GM12878 (cell line): ENCODE measurements at regions not wholly inside any gene's neighbourhood (a gene's known extent, or its start where the extent isn't known, plus 50 kb on each side); places are given as distances from the start of the nearest gene placed in this dataset.

Experiments
- ATAC-seq: fragments of 200-7000 bp; cut with Tn5 transposase; 3 replicates; pipeline ENCODE4 v1.9.1; 2020; ENCODE audit warnings: mild to moderate bottlenecking, moderate library complexity
- BruUV-seq: library from RNA; stranded (reverse); fragments of 400-500 nt; replicated peaks from 2 replicates; lab custom pipeline; 2021; lab: Mats Ljungman, UMichigan
- CTCF ChIA-PET: fragments of 300-600 bp; sonication (Branson Sonifier 250); formaldehyde crosslinking; extraction: SDS; loops from one replicate; lab custom pipeline; 2021; ENCODE audit warnings: inconsistent platforms; lab: Yijun Ruan, JAX
- POLR2A ChIA-PET: fragments of 350-600 bp; formaldehyde crosslinking; extraction: SDS; loops from one replicate; lab custom pipeline; 2021; ENCODE audit warnings: inconsistent platforms; lab: Charles Lee
- RAD21 ChIA-PET: fragments of 300-600 bp; sonication (Branson Sonifier 250); formaldehyde crosslinking; loops from one replicate; lab custom pipeline; 2023; ENCODE audit warnings: antibody characterized with exemption; ENCODE audit not compliant: unreplicated experiment; lab: Charles Lee
- SMC1A ChIA-PET: fragments of 300-600 bp; sonication (Branson Sonifier 250); formaldehyde crosslinking; loops from one replicate; lab custom pipeline; 2023; ENCODE audit not compliant: unreplicated experiment, uncharacterized antibody; lab: Charles Lee
- DNase-seq: peaks from one replicate; pipeline ENCODE4 v3.0.0-alpha.2; 2011; ENCODE audit warnings: low read depth, low spot score
- FAIRE-seq: peaks from 3 replicates; lab custom pipeline; 2011; peaks lifted over from hg19 to GRCh38; lab: Jason Lieb, UNC
- H2AFZ ChIP-seq: 2 replicates; pipeline ENCODE4 v1.6.0; 2011; ENCODE audit warnings: low read depth, low read length, control low read depth; ENCODE audit not compliant: control insufficient read depth
- H3K27ac ChIP-seq: 2 replicates; pipeline ENCODE4 v1.5.1; 2011; ENCODE audit warnings: control low read depth; ENCODE audit not compliant: control insufficient read depth, insufficient read depth
- H3K27me3 ChIP-seq, 2 experiments: replicated peaks in 1 of 2; 2 replicates each; pipeline versions ENCODE4 v1.6.0 to v1.6.1; 2011; ENCODE audit warnings: low read length in 1 of 2; ENCODE audit not compliant: control insufficient read depth in 2 of 2, insufficient read depth in 2 of 2
- H3K36me3 ChIP-seq, 2 experiments: 2 replicates each; pipeline ENCODE4 v1.5.1; 2011; ENCODE audit warnings: low read length in 1 of 2; ENCODE audit not compliant: control insufficient read depth in 2 of 2, insufficient read depth in 2 of 2
- H3K4me1 ChIP-seq: 2 replicates; pipeline ENCODE4 v1.6.1; 2011; ENCODE audit warnings: mild to moderate bottlenecking, low read length, moderate library complexity, mixed read lengths; ENCODE audit not compliant: control insufficient read depth, insufficient read depth
- H3K4me2 ChIP-seq: 2 replicates; pipeline ENCODE4 v1.6.0; 2011; ENCODE audit warnings: control low read depth; ENCODE audit not compliant: control insufficient read depth, insufficient read depth
- H3K4me3 ChIP-seq: fragments of 200-600 bp; sonication (generic); 2 replicates; pipeline ENCODE4 v1.5.1; 2016
- H3K79me2 ChIP-seq: 2 replicates; pipeline ENCODE4 v1.6.0; 2011; ENCODE audit warnings: low read length; ENCODE audit not compliant: control insufficient read depth, insufficient read depth
- H3K9ac ChIP-seq: 2 replicates; pipeline ENCODE4 v1.8.0; 2011; ENCODE audit warnings: low read length, control low read depth, mixed read lengths; ENCODE audit not compliant: control insufficient read depth, insufficient read depth
- H3K9me3 ChIP-seq: replicated peaks from 3 replicates; pipeline ENCODE4 v1.5.1; 2011; ENCODE audit warnings: mild to moderate bottlenecking, low read length; ENCODE audit not compliant: control insufficient read depth, insufficient read depth
- H4K20me1 ChIP-seq: 2 replicates; pipeline ENCODE4 v1.6.0; 2011; ENCODE audit not compliant: control insufficient read depth, insufficient read depth
- BCL11A ChIP-seq: IDR thresholded peaks from 2 replicates; pipeline ENCODE4 v1.6.1; 2011; ENCODE audit warnings: low read depth, low read length
- CBX3 ChIP-seq: fragments of 200-600 bp; sonication (generic); IDR thresholded peaks from 2 replicates; pipeline ENCODE4 v1.6.1; 2016; ENCODE audit warnings: low read depth, borderline replicate concordance
- E4F1 ChIP-seq: fragments of 450-650 bp; IDR thresholded peaks from 2 replicates; pipeline ENCODE4 v1.6.1; 2018; ENCODE audit warnings: borderline replicate concordance, mild to moderate bottlenecking; ENCODE audit not compliant: partially characterized antibody
- EP300 ChIP-seq, 2 experiments: fragments of 150-350 bp in 1 of 2; IDR thresholded peaks; 2 replicates each; pipeline ENCODE4 v1.6.1; 2011 to 2012; ENCODE audit warnings: low read depth in 2 of 2, low read length in 2 of 2, borderline replicate concordance in 1 of 2, improper control_type of control experiment in 1 of 2, inconsistent platforms in 1 of 2; ENCODE audit not compliant: control insufficient read depth in 1 of 2
- HDAC2 ChIP-seq: fragments of 200-600 bp; sonication (generic); IDR thresholded peaks from 2 replicates; pipeline ENCODE4 v1.6.1; 2017
- HDAC6 ChIP-seq: fragments of 200-600 bp; sonication (generic); IDR thresholded peaks from one replicate; pipeline ENCODE4 v1.8.0; 2017; ENCODE audit warnings: antibody characterized with exemption; ENCODE audit not compliant: unreplicated experiment
- HSF1 ChIP-seq: fragments of 150-350 bp; IDR thresholded peaks from 2 replicates; pipeline ENCODE4 v1.6.1; 2014; ENCODE audit warnings: mild to moderate bottlenecking, low read depth, low read length
- LARP7 ChIP-seq: fragments of 450-650 bp; IDR thresholded peaks from 2 replicates; pipeline ENCODE4 v1.6.1; 2017; ENCODE audit warnings: mild to moderate bottlenecking
- MXI1 ChIP-seq: fragments of 150-350 bp; IDR thresholded peaks from 2 replicates; pipeline ENCODE4 v1.6.1; 2011; ENCODE audit warnings: low read depth, mild to moderate bottlenecking, inconsistent platforms, low read length, improper control_type of control experiment
- NFXL1 ChIP-seq: fragments of 450-650 bp; IDR thresholded peaks from 2 replicates; pipeline ENCODE4 v1.6.1; 2017; ENCODE audit warnings: antibody characterized with exemption, mild to moderate bottlenecking, borderline replicate concordance
- NFYA ChIP-seq: IDR thresholded peaks from 2 replicates; pipeline ENCODE4 v1.6.1; 2011; ENCODE audit warnings: low read depth, mild to moderate bottlenecking, low read length, improper control_type of control experiment, borderline replicate concordance
- RCOR1 ChIP-seq: conservative IDR thresholded peaks from 2 replicates; pipeline ENCODE4 v1.6.1; 2012; ENCODE audit warnings: low read depth, low read length, improper control_type of control experiment
- SIN3A ChIP-seq: IDR thresholded peaks from 2 replicates; pipeline ENCODE4 v1.6.1; 2012; ENCODE audit warnings: low read depth, low read length, improper control_type of control experiment
- WGBS: methylation state at CpG from one replicate; pipeline ENCODE4 v1.1.6; 2016; ENCODE audit warnings: low lambda C conversion rate; ENCODE audit not compliant: insufficient replicate concordance, insufficient coverage; ENCODE audit errors: missing lambda C conversion rate; 5-methylcytosine and 5-hydroxymethylcytosine counted together
- in situ Hi-C: fragments of 300-500 bp; cut with MboI; formaldehyde crosslinking; loops from 9 replicates; pipeline ENCODE4 v1.14.3; 2018; ENCODE audit warnings: mixed read lengths
- intact Hi-C: fragments of 100-400 bp; cut with micrococcal nuclease; formaldehyde crosslinking; loops from one replicate; pipeline ENCODE4 v1.14.2; 2022; ENCODE audit not compliant: unreplicated experiment
- TF ChIP-seq, protein P1 (sequence below): fragments of 450-650 bp; IDR thresholded peaks from 2 replicates; pipeline ENCODE4 v1.6.1; 2017; ENCODE audit warnings: antibody characterized with exemption, mild to moderate bottlenecking, moderate library complexity
- TF ChIP-seq, protein P2 (sequence below): fragments of 450-650 bp; IDR thresholded peaks from 2 replicates; pipeline ENCODE4 v1.6.1; 2017; ENCODE audit warnings: mild to moderate bottlenecking, moderate library complexity

DNA sequence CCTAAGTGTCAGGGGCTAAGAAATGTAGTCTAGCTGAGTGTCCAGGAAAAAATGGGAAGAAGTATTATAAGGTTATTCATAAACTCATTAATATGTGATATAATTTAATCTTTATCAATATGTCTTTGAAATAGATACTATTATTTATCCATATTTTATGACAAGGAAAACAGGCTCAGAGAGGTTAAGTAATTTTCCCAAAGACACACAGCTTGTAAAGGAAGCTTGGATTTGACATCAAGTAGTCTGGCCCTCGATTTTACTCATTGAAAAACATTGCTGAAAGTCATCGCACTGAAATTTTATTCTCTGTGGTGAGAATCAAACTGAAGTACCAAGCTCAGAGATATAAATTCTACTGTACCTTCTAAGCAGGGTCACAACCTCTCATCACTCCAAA lies 276.9 kb downstream of the MSX2 start:
- no peaks in the 10 kb centered on the region for H3K4me1 ChIP-seq
- no peaks in the 10 kb centered on the region for H3K36me3 ChIP-seq
- no TSS peak for BruUV-seq
- ChIA-PET CTCF (no interaction called here), RAD21 (no interaction called here), SMC1A (no interaction called here), POLR2A (no interaction called here)
- ATAC-seq = no peak
- FAIRE-seq = no peak
- intact Hi-C loops = no loop called here
- no peaks in the 10 kb centered on the region for H3K27me3 ChIP-seq
- no peak overlapping the region for H3K9ac ChIP-seq
- no peak overlapping the region for H3K4me2 ChIP-seq
- H3K27ac ChIP-seq = no peak overlapping the region
- WGBS = 28% methylated on average over 2 of the region's 2 CpGs
- H4K20me1 ChIP-seq = no peaks in the 10 kb centered on the region
- no peak overlapping the region for H3K4me3 ChIP-seq
- H3K79me2 ChIP-seq = no peaks in the 10 kb centered on the region
- in situ Hi-C loops = no loop called here
- no peaks in the 10 kb centered on the region; the same call in 2 of the 3 replicates for H3K9me3 ChIP-seq
- no peak overlapping the region for H2AFZ ChIP-seq
- DNase-seq = no peak
- no peak for TF ChIP-seq NFYA
- TF ChIP-seq EP300 (IDR thresholded peaks at IDR 0.05; ENCODE audit: borderline replicate concordance in 1 of 2, control insufficient read depth in 1 of 2, low read depth in 2 of 2, low read length in 2 of 2) = no peak
- TF ChIP-seq, protein P1, sequence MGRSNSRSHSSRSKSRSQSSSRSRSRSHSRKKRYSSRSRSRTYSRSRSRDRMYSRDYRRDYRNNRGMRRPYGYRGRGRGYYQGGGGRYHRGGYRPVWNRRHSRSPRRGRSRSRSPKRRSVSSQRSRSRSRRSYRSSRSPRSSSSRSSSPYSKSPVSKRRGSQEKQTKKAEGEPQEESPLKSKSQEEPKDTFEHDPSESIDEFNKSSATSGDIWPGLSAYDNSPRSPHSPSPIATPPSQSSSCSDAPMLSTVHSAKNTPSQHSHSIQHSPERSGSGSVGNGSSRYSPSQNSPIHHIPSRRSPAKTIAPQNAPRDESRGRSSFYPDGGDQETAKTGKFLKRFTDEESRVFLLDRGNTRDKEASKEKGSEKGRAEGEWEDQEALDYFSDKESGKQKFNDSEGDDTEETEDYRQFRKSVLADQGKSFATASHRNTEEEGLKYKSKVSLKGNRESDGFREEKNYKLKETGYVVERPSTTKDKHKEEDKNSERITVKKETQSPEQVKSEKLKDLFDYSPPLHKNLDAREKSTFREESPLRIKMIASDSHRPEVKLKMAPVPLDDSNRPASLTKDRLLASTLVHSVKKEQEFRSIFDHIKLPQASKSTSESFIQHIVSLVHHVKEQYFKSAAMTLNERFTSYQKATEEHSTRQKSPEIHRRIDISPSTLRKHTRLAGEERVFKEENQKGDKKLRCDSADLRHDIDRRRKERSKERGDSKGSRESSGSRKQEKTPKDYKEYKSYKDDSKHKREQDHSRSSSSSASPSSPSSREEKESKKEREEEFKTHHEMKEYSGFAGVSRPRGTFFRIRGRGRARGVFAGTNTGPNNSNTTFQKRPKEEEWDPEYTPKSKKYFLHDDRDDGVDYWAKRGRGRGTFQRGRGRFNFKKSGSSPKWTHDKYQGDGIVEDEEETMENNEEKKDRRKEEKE = no peak
- no peak for TF ChIP-seq HDAC6
- no peak for TF ChIP-seq NFXL1
- no peak for TF ChIP-seq LARP7
- TF ChIP-seq RCOR1 = no peak
- no peak for TF ChIP-seq CBX3
- no peak for TF ChIP-seq MXI1
- no peak for TF ChIP-seq HSF1
- TF ChIP-seq BCL11A = no peak
- TF ChIP-seq E4F1 = no peak
- TF ChIP-seq, protein P2, sequence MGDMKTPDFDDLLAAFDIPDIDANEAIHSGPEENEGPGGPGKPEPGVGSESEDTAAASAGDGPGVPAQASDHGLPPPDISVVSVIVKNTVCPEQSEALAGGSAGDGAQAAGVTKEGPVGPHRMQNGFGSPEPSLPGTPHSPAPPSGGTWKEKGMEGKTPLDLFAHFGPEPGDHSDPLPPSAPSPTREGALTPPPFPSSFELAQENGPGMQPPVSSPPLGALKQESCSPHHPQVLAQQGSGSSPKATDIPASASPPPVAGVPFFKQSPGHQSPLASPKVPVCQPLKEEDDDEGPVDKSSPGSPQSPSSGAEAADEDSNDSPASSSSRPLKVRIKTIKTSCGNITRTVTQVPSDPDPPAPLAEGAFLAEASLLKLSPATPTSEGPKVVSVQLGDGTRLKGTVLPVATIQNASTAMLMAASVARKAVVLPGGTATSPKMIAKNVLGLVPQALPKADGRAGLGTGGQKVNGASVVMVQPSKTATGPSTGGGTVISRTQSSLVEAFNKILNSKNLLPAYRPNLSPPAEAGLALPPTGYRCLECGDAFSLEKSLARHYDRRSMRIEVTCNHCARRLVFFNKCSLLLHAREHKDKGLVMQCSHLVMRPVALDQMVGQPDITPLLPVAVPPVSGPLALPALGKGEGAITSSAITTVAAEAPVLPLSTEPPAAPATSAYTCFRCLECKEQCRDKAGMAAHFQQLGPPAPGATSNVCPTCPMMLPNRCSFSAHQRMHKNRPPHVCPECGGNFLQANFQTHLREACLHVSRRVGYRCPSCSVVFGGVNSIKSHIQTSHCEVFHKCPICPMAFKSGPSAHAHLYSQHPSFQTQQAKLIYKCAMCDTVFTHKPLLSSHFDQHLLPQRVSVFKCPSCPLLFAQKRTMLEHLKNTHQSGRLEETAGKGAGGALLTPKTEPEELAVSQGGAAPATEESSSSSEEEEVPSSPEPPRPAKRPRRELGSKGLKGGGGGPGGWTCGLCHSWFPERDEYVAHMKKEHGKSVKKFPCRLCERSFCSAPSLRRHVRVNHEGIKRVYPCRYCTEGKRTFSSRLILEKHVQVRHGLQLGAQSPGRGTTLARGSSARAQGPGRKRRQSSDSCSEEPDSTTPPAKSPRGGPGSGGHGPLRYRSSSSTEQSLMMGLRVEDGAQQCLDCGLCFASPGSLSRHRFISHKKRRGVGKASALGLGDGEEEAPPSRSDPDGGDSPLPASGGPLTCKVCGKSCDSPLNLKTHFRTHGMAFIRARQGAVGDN = no peak
- TF ChIP-seq HDAC2 = no peak
- TF ChIP-seq SIN3A = no peak
